ENCODE measurements at regions not wholly inside any gene's neighbourhood (a gene's known extent, or its start where the extent isn't known, plus 50 kb on each side); places are given as distances from the start of the nearest gene placed in this dataset.
"Not testable (repeated sequence)": the region's sequence is repeated elsewhere in the genome, so short reads cannot be mapped to it uniquely, and the experiment has no call there.

- TF ChIP-seq CTCF, POLR2A, EP300 (IDR thresholded peaks at IDR 0.05): not testable (repeated sequence)
Measured at GRCh38 chr9:71407341-71407740, 285.9 kb upstream of the TRPM3 start.

Data from tibial nerve (tissue), 4 donors.